Karpas-422 (cell line): ENCODE measurements at regions not wholly inside any gene's neighbourhood (a gene's known extent, or its start where the extent isn't known, plus 50 kb on each side); places are given as distances from the start of the nearest gene placed in this dataset.

Experiments used
- DNase-seq: peaks from one replicate; pipeline ENCODE4 v3.0.0-alpha.2; 2015
- H2AFZ ChIP-seq: fragments of 200-600 bp; sonication (generic); 2 replicates; pipeline ENCODE4 v1.6.1; 2014; ENCODE audit warnings: antibody characterized with exemption, low read length, mixed read lengths
- H3K27ac ChIP-seq: fragments of 200-600 bp; sonication (generic); 2 replicates; pipeline ENCODE4 v1.5.1; 2014; ENCODE audit warnings: mild to moderate bottlenecking, low read length, moderate library complexity
- H3K27me3 ChIP-seq: fragments of 200-600 bp; sonication (generic); 2 replicates; pipeline ENCODE4 v1.6.1; 2014; ENCODE audit warnings: low read length, mixed read lengths
- H3K36me3 ChIP-seq: fragments of 200-600 bp; sonication (generic); 2 replicates; pipeline ENCODE4 v1.6.1; 2014; ENCODE audit warnings: low read length, mixed read lengths; ENCODE audit not compliant: insufficient read depth
- H3K4me1 ChIP-seq: fragments of 200-600 bp; sonication (generic); 2 replicates; pipeline ENCODE4 v1.6.1; 2014; ENCODE audit warnings: mild to moderate bottlenecking, low read length, mixed read lengths
- H3K4me2 ChIP-seq: fragments of 200-600 bp; sonication (generic); 2 replicates; pipeline ENCODE4 v1.6.1; 2014; ENCODE audit warnings: low read length, low read depth, mild to moderate bottlenecking; ENCODE audit not compliant: poor library complexity, severe bottlenecking
- H3K4me3 ChIP-seq: fragments of 200-600 bp; sonication (generic); 2 replicates; pipeline ENCODE4 v1.5.1; 2014; ENCODE audit warnings: mild to moderate bottlenecking, antibody characterized with exemption, low read length, mixed read lengths
- H3K79me2 ChIP-seq: fragments of 200-600 bp; sonication (generic); 2 replicates; pipeline ENCODE4 v1.6.1; 2014; ENCODE audit warnings: mild to moderate bottlenecking, low read length, mixed read lengths
- H3K9ac ChIP-seq: fragments of 200-600 bp; sonication (generic); 2 replicates; pipeline ENCODE4 v1.6.0; 2014; ENCODE audit warnings: low read length
- H3K9me2 ChIP-seq: fragments of 200-600 bp; sonication (generic), shearing (Covaris generic); replicated peaks from 2 replicates; pipeline ENCODE4 v1.6.0; 2014; ENCODE audit warnings: mild to moderate bottlenecking, low read length, moderate library complexity; ENCODE audit not compliant: insufficient read depth
- H3K9me3 ChIP-seq: fragments of 300-700, 200-600 bp; sonication (generic); 2 replicates; pipeline ENCODE4 v1.6.1; 2014; ENCODE audit warnings: low read length, mixed read lengths
- H4K20me1 ChIP-seq: fragments of 200-600 bp; sonication (generic); 2 replicates; pipeline ENCODE4 v1.6.1; 2014; ENCODE audit warnings: mild to moderate bottlenecking, antibody characterized with exemption, low read length, low read depth; ENCODE audit not compliant: insufficient read depth

- H3K36me3 ChIP-seq = no peaks in the 10 kb centered on the region
- no peak for DNase-seq
- H2AFZ ChIP-seq = no peak overlapping the region
- H3K79me2 ChIP-seq = no peaks in the 10 kb centered on the region
- no peak overlapping the region for H3K9ac ChIP-seq
- no peak overlapping the region for H3K4me3 ChIP-seq
- H3K4me1 ChIP-seq = no peaks in the 10 kb centered on the region
- no peaks in the 10 kb centered on the region for H3K27me3 ChIP-seq
- no peak overlapping the region for H3K27ac ChIP-seq
- no peaks in the 10 kb centered on the region for H4K20me1 ChIP-seq
- H3K9me2 ChIP-seq = no peaks in the 10 kb centered on the region
- H3K9me3 ChIP-seq = no peaks in the 10 kb centered on the region
- H3K4me2 ChIP-seq = no peak overlapping the region
Observed at GRCh38 chr9:21597284-21597683, 115.2 kb upstream of the IFNE start.

- Histone ChIP-seq H3K9ac (no peak overlapping the region), H3K79me2 (no peaks in the 10 kb centered on the region), H2AFZ (no peak overlapping the region), H4K20me1 (no peaks in the 10 kb centered on the region), H3K4me1 (no peaks in the 10 kb centered on the region), H3K9me2 (no peaks in the 10 kb centered on the region), H3K27ac (no peak overlapping the region), H3K4me2 (no peak overlapping the region), H3K27me3 (no peaks in the 10 kb centered on the region), H3K9me3 (no peaks in the 10 kb centered on the region), H3K36me3 (no peaks in the 10 kb centered on the region), H3K4me3 (no peak overlapping the region)
- DNase-seq = no peak
Observed at GRCh38 chr9:21598749-21599148, 116.6 kb upstream of the IFNE start.

- DNase-seq = no peak
- no peaks in the 10 kb centered on the region for H3K9me3 ChIP-seq
- no peaks in the 10 kb centered on the region for H3K36me3 ChIP-seq
- no peak overlapping the region for H3K27ac ChIP-seq
- H3K79me2 ChIP-seq = no peaks in the 10 kb centered on the region
- no peaks in the 10 kb centered on the region for H3K27me3 ChIP-seq
- no peaks in the 10 kb centered on the region for H3K4me1 ChIP-seq
- no peak overlapping the region for H3K9ac ChIP-seq
- H3K4me2 ChIP-seq = no peak overlapping the region
- no peak overlapping the region for H2AFZ ChIP-seq
- H3K4me3 ChIP-seq = no peak overlapping the region
- no peaks in the 10 kb centered on the region for H4K20me1 ChIP-seq
- no peaks in the 10 kb centered on the region for H3K9me2 ChIP-seq
Observed at GRCh38 chr9:21605489-21605931, 123.4 kb upstream of the IFNE start.

DNA sequence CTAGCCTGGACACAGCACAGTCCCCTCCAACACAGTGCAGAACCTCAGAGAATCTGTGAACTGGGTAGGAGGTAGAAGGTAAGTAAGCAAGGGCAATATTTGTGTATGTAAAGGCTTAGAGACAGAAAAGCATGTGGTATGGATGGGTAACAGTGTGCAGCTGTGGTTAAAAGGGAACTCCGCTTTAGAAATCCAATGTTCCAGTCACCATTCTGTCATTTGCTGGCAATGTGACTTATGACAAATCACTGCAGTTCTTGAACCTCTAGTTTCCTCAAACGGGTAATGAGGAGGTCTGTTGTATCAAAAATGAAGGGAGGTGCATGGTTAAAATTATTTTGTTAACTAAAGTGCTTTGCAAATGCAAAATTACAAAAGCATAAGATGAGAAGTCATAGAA is 125.5 kb upstream of the IFNE start:
- Histone ChIP-seq H3K27ac (no peak overlapping the region), H3K27me3 (no peaks in the 10 kb centered on the region), H3K36me3 (no peaks in the 10 kb centered on the region), H3K9ac (no peak overlapping the region), H3K4me2 (no peak overlapping the region), H3K79me2 (no peaks in the 10 kb centered on the region), H3K9me2 (no peaks in the 10 kb centered on the region), H2AFZ (no peak overlapping the region), H3K4me1 (no peaks in the 10 kb centered on the region), H3K9me3 (no peaks in the 10 kb centered on the region), H4K20me1 (no peaks in the 10 kb centered on the region), H3K4me3 (no peak overlapping the region)
- DNase-seq = no peak

GRCh38 chr9:21608200-21608599 is 126.1 kb upstream of the IFNE start:
- Histone ChIP-seq H3K9me3 (no peaks in the 10 kb centered on the region), H3K4me3 (no peak overlapping the region), H3K27me3 (no peaks in the 10 kb centered on the region), H2AFZ (no peak overlapping the region), H3K4me2 (no peak overlapping the region), H3K27ac (no peak overlapping the region), H3K9me2 (no peaks in the 10 kb centered on the region), H3K79me2 (no peaks in the 10 kb centered on the region), H3K36me3 (no peaks in the 10 kb centered on the region), H3K9ac (no peak overlapping the region), H4K20me1 (no peaks in the 10 kb centered on the region), H3K4me1 (no peaks in the 10 kb centered on the region)
- no peak for DNase-seq

GRCh38 chr9:21609506-21609905 is 127.4 kb upstream of the IFNE start:
- Histone ChIP-seq H3K27me3 (no peaks in the 10 kb centered on the region), H3K9ac (no peak overlapping the region), H3K9me3 (no peaks in the 10 kb centered on the region), H3K79me2 (no peaks in the 10 kb centered on the region), H3K4me3 (no peak overlapping the region), H3K9me2 (no peaks in the 10 kb centered on the region), H3K4me2 (no peak overlapping the region), H3K36me3 (no peaks in the 10 kb centered on the region), H2AFZ (no peak overlapping the region), H3K27ac (no peak overlapping the region), H3K4me1 (no peaks in the 10 kb centered on the region), H4K20me1 (no peaks in the 10 kb centered on the region)
- DNase-seq = no peak

- H3K9ac ChIP-seq = no peak overlapping the region
- H4K20me1 ChIP-seq = no peaks in the 10 kb centered on the region
- H3K79me2 ChIP-seq = no peaks in the 10 kb centered on the region
- H3K9me2 ChIP-seq = no peaks in the 10 kb centered on the region
- H3K4me1 ChIP-seq = no peaks in the 10 kb centered on the region
- H2AFZ ChIP-seq = no peak overlapping the region
- H3K27me3 ChIP-seq = no peaks in the 10 kb centered on the region
- no peaks in the 10 kb centered on the region for H3K9me3 ChIP-seq
- H3K36me3 ChIP-seq = no peaks in the 10 kb centered on the region
- no peak for DNase-seq
- no peak overlapping the region for H3K27ac ChIP-seq
- H3K4me2 ChIP-seq = no peak overlapping the region
- H3K4me3 ChIP-seq = no peak overlapping the region
Observed at GRCh38 chr9:21611891-21612290, 129.8 kb upstream of the IFNE start.

DNA sequence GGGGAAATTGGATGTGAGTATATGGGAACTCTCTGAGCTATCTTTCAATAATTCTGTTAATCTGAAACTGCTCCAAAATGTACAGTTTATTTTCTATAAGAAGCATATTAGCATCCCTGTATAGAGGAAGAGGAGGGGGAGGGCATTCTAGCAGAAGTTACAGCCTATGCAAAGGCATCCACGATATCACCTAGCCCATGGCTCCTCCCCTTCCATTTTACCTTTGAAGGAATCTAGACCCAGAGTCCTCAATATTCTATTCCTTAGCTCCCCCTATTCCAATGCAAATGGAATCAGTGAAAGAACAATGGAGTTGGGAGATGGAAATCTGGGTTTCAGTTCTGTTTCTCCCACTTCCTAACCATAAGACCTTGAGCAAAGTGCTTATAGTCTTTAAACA is 132.9 kb upstream of the IFNE start:
- no peak overlapping the region for H3K4me2 ChIP-seq
- no peak overlapping the region for H3K27ac ChIP-seq
- no peak for DNase-seq
- H4K20me1 ChIP-seq = no peaks in the 10 kb centered on the region
- H3K9ac ChIP-seq = no peak overlapping the region
- no peaks in the 10 kb centered on the region for H3K9me3 ChIP-seq
- no peaks in the 10 kb centered on the region for H3K9me2 ChIP-seq
- no peak overlapping the region for H2AFZ ChIP-seq
- no peaks in the 10 kb centered on the region for H3K4me1 ChIP-seq
- no peak overlapping the region for H3K4me3 ChIP-seq
- H3K79me2 ChIP-seq = no peaks in the 10 kb centered on the region
- no peaks in the 10 kb centered on the region for H3K36me3 ChIP-seq
- H3K27me3 ChIP-seq = no peaks in the 10 kb centered on the region

DNA sequence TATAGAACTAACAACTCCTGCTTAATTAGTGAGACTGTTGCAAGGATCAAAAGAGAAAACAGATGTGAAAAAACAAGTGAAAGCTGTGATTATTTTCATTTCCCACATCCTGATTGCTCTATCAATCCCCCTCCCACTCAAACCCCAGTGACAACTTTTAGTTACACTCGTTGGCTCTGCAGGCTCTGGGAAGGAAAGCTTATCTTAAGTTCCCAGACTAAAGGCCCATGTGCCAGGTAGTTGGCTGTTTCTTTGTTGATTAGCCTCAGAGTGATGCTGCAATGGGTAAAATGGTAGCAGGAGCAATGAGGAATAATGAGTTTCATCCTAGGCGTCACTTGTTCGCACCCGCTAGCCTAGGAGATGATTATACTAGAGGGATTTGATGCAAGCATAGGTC is 133.3 kb upstream of the IFNE start:
- H3K4me2 ChIP-seq = no peak overlapping the region
- no peaks in the 10 kb centered on the region for H3K9me2 ChIP-seq
- H3K79me2 ChIP-seq = no peaks in the 10 kb centered on the region
- H3K9ac ChIP-seq = no peak overlapping the region
- H3K9me3 ChIP-seq = no peaks in the 10 kb centered on the region
- H3K27ac ChIP-seq = no peak overlapping the region
- no peak overlapping the region for H3K4me3 ChIP-seq
- H3K27me3 ChIP-seq = no peaks in the 10 kb centered on the region
- no peaks in the 10 kb centered on the region for H3K36me3 ChIP-seq
- H2AFZ ChIP-seq = no peak overlapping the region
- H4K20me1 ChIP-seq = no peaks in the 10 kb centered on the region
- no peaks in the 10 kb centered on the region for H3K4me1 ChIP-seq
- DNase-seq = no peak
